Activated CD8-positive, alpha-beta T cell treated with anti-CD3 and anti-CD28 coated beads for 36 hours (primary cell): ENCODE measurements at regions not wholly inside any gene's neighbourhood (a gene's known extent, or its start where the extent isn't known, plus 50 kb on each side); places are given as distances from the start of the nearest gene placed in this dataset.

ENCODE experiments used
- ATAC-seq: fragments of 200-7000 bp; cut with Tn5 transposase; one replicate; pipeline ENCODE4 v1.10.0; 2021; ENCODE audit warnings: mild to moderate bottlenecking, moderate library complexity
- CTCF ChIA-PET: fragments of 350-600 bp; sonication (Branson Sonifier 250); formaldehyde crosslinking; loops from one replicate; lab custom pipeline; 2021; ENCODE audit warnings: antibody characterized with exemption; lab: Charles Lee
- POLR2A ChIA-PET: fragments of 350-600 bp; sonication (Branson Sonifier 250); formaldehyde crosslinking; loops from one replicate; lab custom pipeline; 2021; ENCODE audit warnings: antibody characterized with exemption; lab: Charles Lee
- DNase-seq: peaks from one replicate; pipeline ENCODE4 v3.0.0-alpha.2; 2020
- H3K27ac Mint-ChIP-seq: one replicate; pipeline ENCODE4 v1.8.0; 2021; ENCODE audit warnings: mild to moderate bottlenecking, mixed read lengths
- H3K27me3 Mint-ChIP-seq: one replicate; pipeline ENCODE4 v1.8.0; 2021; ENCODE audit warnings: mixed read lengths
- H3K36me3 Mint-ChIP-seq: one replicate; pipeline ENCODE4 v1.8.0; 2021; ENCODE audit warnings: low read depth, mixed read lengths
- H3K4me1 Mint-ChIP-seq: one replicate; pipeline ENCODE4 v1.8.0; 2021; ENCODE audit warnings: low read depth, mixed read lengths
- H3K4me3 Mint-ChIP-seq: one replicate; pipeline ENCODE4 v1.8.0; 2021; ENCODE audit warnings: mild to moderate bottlenecking, moderate library complexity, mixed read lengths
- H3K9me3 Mint-ChIP-seq: one replicate; pipeline ENCODE4 v1.8.0; 2021; ENCODE audit warnings: mixed read lengths
- intact Hi-C: fragments of 100-400 bp; cut with micrococcal nuclease; formaldehyde crosslinking; loops from one replicate; pipeline ENCODE4 v1.10.0; 2022
- TF ChIP-seq, protein P1 (sequence below): fragments of 200-600 bp; IDR thresholded peaks from one replicate; pipeline ENCODE4 v1.8.0; 2022; ENCODE audit warnings: antibody characterized with exemption, mild to moderate bottlenecking

GRCh38 chr1:224513787-224514209, 79.2 kb upstream of the WDR26 start:
- H3K27ac Mint-ChIP-seq: no peak overlapping the region
- H3K9me3 Mint-ChIP-seq: no peaks in the 10 kb centered on the region
- ATAC-seq: peak; percentile 99
- CTCF ChIA-PET: interaction anchor here (0.6 to 5.1 kb wide), 46 partner anchors 9 to 445 kb away, joined by 3 to 58 read pairs (median 4); partner anchors contain the start of gene CNIH3
- TF ChIP-seq, protein P1, sequence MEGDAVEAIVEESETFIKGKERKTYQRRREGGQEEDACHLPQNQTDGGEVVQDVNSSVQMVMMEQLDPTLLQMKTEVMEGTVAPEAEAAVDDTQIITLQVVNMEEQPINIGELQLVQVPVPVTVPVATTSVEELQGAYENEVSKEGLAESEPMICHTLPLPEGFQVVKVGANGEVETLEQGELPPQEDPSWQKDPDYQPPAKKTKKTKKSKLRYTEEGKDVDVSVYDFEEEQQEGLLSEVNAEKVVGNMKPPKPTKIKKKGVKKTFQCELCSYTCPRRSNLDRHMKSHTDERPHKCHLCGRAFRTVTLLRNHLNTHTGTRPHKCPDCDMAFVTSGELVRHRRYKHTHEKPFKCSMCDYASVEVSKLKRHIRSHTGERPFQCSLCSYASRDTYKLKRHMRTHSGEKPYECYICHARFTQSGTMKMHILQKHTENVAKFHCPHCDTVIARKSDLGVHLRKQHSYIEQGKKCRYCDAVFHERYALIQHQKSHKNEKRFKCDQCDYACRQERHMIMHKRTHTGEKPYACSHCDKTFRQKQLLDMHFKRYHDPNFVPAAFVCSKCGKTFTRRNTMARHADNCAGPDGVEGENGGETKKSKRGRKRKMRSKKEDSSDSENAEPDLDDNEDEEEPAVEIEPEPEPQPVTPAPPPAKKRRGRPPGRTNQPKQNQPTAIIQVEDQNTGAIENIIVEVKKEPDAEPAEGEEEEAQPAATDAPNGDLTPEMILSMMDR: peak; percentile 96
- POLR2A ChIA-PET: interaction anchor here (0.6 to 1.3 kb wide), 3 partner anchors 9 to 105 kb away, joined by 3 to 4 read pairs (median 3); no protein-coding TSS in a partner anchor
- peaks cover 6% of the 10 kb centered on the region for H3K4me1 Mint-ChIP-seq
- no peaks in the 10 kb centered on the region for H3K27me3 Mint-ChIP-seq
- H3K4me3 Mint-ChIP-seq: no peak overlapping the region
- DNase-seq: peak; percentile 91
- intact Hi-C loops: loop anchor here (5.0 to 10.0 kb wide), 3 partner anchors 111 to 409 kb away; no protein-coding TSS in a partner anchor
- H3K36me3 Mint-ChIP-seq: no peaks in the 10 kb centered on the region

DNA sequence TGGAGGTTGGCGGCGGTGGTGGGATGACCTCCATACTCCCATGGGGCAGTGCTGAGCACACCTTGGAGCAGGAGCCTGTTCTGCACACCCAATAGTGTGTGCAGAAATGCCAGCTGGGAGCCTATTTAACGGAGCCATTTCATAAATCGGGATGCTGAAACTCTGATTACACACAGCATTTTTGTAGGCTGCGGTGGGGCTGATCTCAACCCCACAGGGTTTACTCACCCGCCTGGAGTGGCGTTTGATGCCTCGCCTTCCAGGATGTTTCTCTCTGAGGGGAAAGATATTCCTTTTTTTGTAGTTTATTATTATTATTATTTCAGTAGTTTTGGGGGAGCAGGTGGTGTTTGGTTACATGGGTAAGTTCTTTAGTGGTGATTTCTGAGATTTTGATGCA, 82.6 kb upstream of the WDR26 start:
- Mint-ChIP-seq H3K27me3 (no peaks in the 10 kb centered on the region), H3K36me3 (no peaks in the 10 kb centered on the region), H3K4me3 (no peak overlapping the region), H3K27ac (no peak overlapping the region), H3K9me3 (no peaks in the 10 kb centered on the region), H3K4me1 (peaks cover 6% of the 10 kb centered on the region)
- ATAC-seq (no peak), DNase-seq (no peak)
- TF ChIP-seq, protein P1: no peak
- intact Hi-C loops: loop anchor here (10.0 kb wide), 1 partner anchor 108 kb away; no protein-coding TSS in a partner anchor
- CTCF ChIA-PET: interaction anchor here (1.2 kb wide), 1 partner anchor 127 kb away, joined by 3 read pairs; no protein-coding TSS in a partner anchor
- POLR2A ChIA-PET: no interaction called here

GRCh38 chr1:224518528-224518927, 83.9 kb upstream of the WDR26 start:
- DNase-seq: no peak
- Mint-ChIP-seq H3K4me3 (no peak overlapping the region), H3K4me1 (peaks cover 6% of the 10 kb centered on the region), H3K27me3 (no peaks in the 10 kb centered on the region), H3K9me3 (no peaks in the 10 kb centered on the region), H3K27ac (no peak overlapping the region), H3K36me3 (no peaks in the 10 kb centered on the region)
- POLR2A ChIA-PET: no interaction called here
- CTCF ChIA-PET: no interaction called here
- TF ChIP-seq, protein P1: no peak
- ATAC-seq: no peak
- intact Hi-C loops: loop anchor here (10.0 kb wide), 1 partner anchor 106 kb away; no protein-coding TSS in a partner anchor

GRCh38 chr1:224519874-224520273, 85.3 kb upstream of the WDR26 start:
- H3K4me1 Mint-ChIP-seq: no peaks in the 10 kb centered on the region
- intact Hi-C loops: loop anchor here (10.0 kb wide), 1 partner anchor 105 kb away; no protein-coding TSS in a partner anchor
- ChIA-PET CTCF (interaction anchor here (1.0 to 1.4 kb wide), 3 partner anchors 10 to 403 kb away, joined by 3 to 5 read pairs (median 3); no protein-coding TSS in a partner anchor), POLR2A (no interaction called here)
- H3K27me3 Mint-ChIP-seq: no peaks in the 10 kb centered on the region
- no peak overlapping the region for H3K27ac Mint-ChIP-seq
- no peak for ATAC-seq
- H3K36me3 Mint-ChIP-seq: no peaks in the 10 kb centered on the region
- TF ChIP-seq, protein P1: no peak
- DNase-seq: no peak
- no peaks in the 10 kb centered on the region for H3K9me3 Mint-ChIP-seq
- H3K4me3 Mint-ChIP-seq: no peak overlapping the region

- Mint-ChIP-seq H3K4me3 (no peak overlapping the region), H3K27me3 (no peaks in the 10 kb centered on the region), H3K36me3 (no peaks in the 10 kb centered on the region), H3K9me3 (no peaks in the 10 kb centered on the region), H3K27ac (no peak overlapping the region), H3K4me1 (no peaks in the 10 kb centered on the region)
- DNase-seq (no peak), ATAC-seq (no peak)
- ChIA-PET CTCF (interaction anchor here (1.0 to 3.1 kb wide), 2 partner anchors 7 to 332 kb away, joined by 3 to 18 read pairs; no protein-coding TSS in a partner anchor), POLR2A (no interaction called here)
- TF ChIP-seq, protein P1: no peak
- intact Hi-C loops: no loop called here
Measured at GRCh38 chr1:224520808-224521207, 86.2 kb upstream of the WDR26 start.
